GM12878 (cell line): ENCODE measurements at regions not wholly inside any gene's neighbourhood (a gene's known extent, or its start where the extent isn't known, plus 50 kb on each side); places are given as distances from the start of the nearest gene placed in this dataset.
"Not testable (repeated sequence)": the region's sequence is repeated elsewhere in the genome, so short reads cannot be mapped to it uniquely, and the experiment has no call there.

Experiments
- ATAC-seq: fragments of 200-7000 bp; cut with Tn5 transposase; 3 replicates; pipeline ENCODE4 v1.9.1; 2020; ENCODE audit warnings: mild to moderate bottlenecking, moderate library complexity
- BruUV-seq: library from RNA; stranded (reverse); fragments of 400-500 nt; replicated peaks from 2 replicates; lab custom pipeline; 2021; lab: Mats Ljungman, UMichigan
- CTCF ChIA-PET: fragments of 300-600 bp; sonication (Branson Sonifier 250); formaldehyde crosslinking; extraction: SDS; loops from one replicate; lab custom pipeline; 2021; ENCODE audit warnings: inconsistent platforms; lab: Yijun Ruan, JAX
- POLR2A ChIA-PET: fragments of 350-600 bp; formaldehyde crosslinking; extraction: SDS; loops from one replicate; lab custom pipeline; 2021; ENCODE audit warnings: inconsistent platforms; lab: Charles Lee
- RAD21 ChIA-PET: fragments of 300-600 bp; sonication (Branson Sonifier 250); formaldehyde crosslinking; loops from one replicate; lab custom pipeline; 2023; ENCODE audit warnings: antibody characterized with exemption; ENCODE audit not compliant: unreplicated experiment; lab: Charles Lee
- SMC1A ChIA-PET: fragments of 300-600 bp; sonication (Branson Sonifier 250); formaldehyde crosslinking; loops from one replicate; lab custom pipeline; 2023; ENCODE audit not compliant: unreplicated experiment, uncharacterized antibody; lab: Charles Lee
- DNase-seq: peaks from one replicate; pipeline ENCODE4 v3.0.0-alpha.2; 2011; ENCODE audit warnings: low read depth, low spot score
- FAIRE-seq: peaks from 3 replicates; lab custom pipeline; 2011; peaks lifted over from hg19 to GRCh38; lab: Jason Lieb, UNC
- H2AFZ ChIP-seq: 2 replicates; pipeline ENCODE4 v1.6.0; 2011; ENCODE audit warnings: low read depth, low read length, control low read depth; ENCODE audit not compliant: control insufficient read depth
- H3K27ac ChIP-seq: 2 replicates; pipeline ENCODE4 v1.5.1; 2011; ENCODE audit warnings: control low read depth; ENCODE audit not compliant: control insufficient read depth, insufficient read depth
- H3K27me3 ChIP-seq, 2 experiments: replicated peaks in 1 of 2; 2 replicates each; pipeline versions ENCODE4 v1.6.0 to v1.6.1; 2011; ENCODE audit warnings: low read length in 1 of 2; ENCODE audit not compliant: control insufficient read depth in 2 of 2, insufficient read depth in 2 of 2
- H3K36me3 ChIP-seq, 2 experiments: 2 replicates each; pipeline ENCODE4 v1.5.1; 2011; ENCODE audit warnings: low read length in 1 of 2; ENCODE audit not compliant: control insufficient read depth in 2 of 2, insufficient read depth in 2 of 2
- H3K4me1 ChIP-seq: 2 replicates; pipeline ENCODE4 v1.6.1; 2011; ENCODE audit warnings: mild to moderate bottlenecking, low read length, moderate library complexity, mixed read lengths; ENCODE audit not compliant: control insufficient read depth, insufficient read depth
- H3K4me2 ChIP-seq: 2 replicates; pipeline ENCODE4 v1.6.0; 2011; ENCODE audit warnings: control low read depth; ENCODE audit not compliant: control insufficient read depth, insufficient read depth
- H3K4me3 ChIP-seq: fragments of 200-600 bp; sonication (generic); 2 replicates; pipeline ENCODE4 v1.5.1; 2016
- H3K79me2 ChIP-seq: 2 replicates; pipeline ENCODE4 v1.6.0; 2011; ENCODE audit warnings: low read length; ENCODE audit not compliant: control insufficient read depth, insufficient read depth
- H3K9ac ChIP-seq: 2 replicates; pipeline ENCODE4 v1.8.0; 2011; ENCODE audit warnings: low read length, control low read depth, mixed read lengths; ENCODE audit not compliant: control insufficient read depth, insufficient read depth
- H3K9me3 ChIP-seq: replicated peaks from 3 replicates; pipeline ENCODE4 v1.5.1; 2011; ENCODE audit warnings: mild to moderate bottlenecking, low read length; ENCODE audit not compliant: control insufficient read depth, insufficient read depth
- H4K20me1 ChIP-seq: 2 replicates; pipeline ENCODE4 v1.6.0; 2011; ENCODE audit not compliant: control insufficient read depth, insufficient read depth
- ATF7 ChIP-seq: fragments of 450-650 bp; IDR thresholded peaks from 2 replicates; pipeline ENCODE4 v1.6.1; 2016; ENCODE audit warnings: low read depth, mild to moderate bottlenecking
- BCL11A ChIP-seq: IDR thresholded peaks from 2 replicates; pipeline ENCODE4 v1.6.1; 2011; ENCODE audit warnings: low read depth, low read length
- FOXK2 ChIP-seq: fragments of 450-650 bp; IDR thresholded peaks from 2 replicates; pipeline ENCODE4 v1.6.1; 2017; ENCODE audit warnings: mild to moderate bottlenecking, moderate library complexity
- MTA2 ChIP-seq: fragments of 450-650 bp; IDR thresholded peaks from 2 replicates; pipeline ENCODE4 v1.6.1; 2016; ENCODE audit warnings: low read depth, mild to moderate bottlenecking, moderate library complexity
- MXI1 ChIP-seq: fragments of 150-350 bp; IDR thresholded peaks from 2 replicates; pipeline ENCODE4 v1.6.1; 2011; ENCODE audit warnings: low read depth, mild to moderate bottlenecking, inconsistent platforms, low read length, improper control_type of control experiment
- PAX5 ChIP-seq: IDR thresholded peaks from 2 replicates; pipeline ENCODE4 v1.6.1; 2011; ENCODE audit warnings: low read depth, low read length, borderline replicate concordance
- SKIL ChIP-seq: fragments of 450-650 bp; IDR thresholded peaks from 2 replicates; pipeline ENCODE4 v1.6.1; 2017; ENCODE audit warnings: mild to moderate bottlenecking, low read depth, inconsistent platforms; ENCODE audit not compliant: poor library complexity, severe bottlenecking
- SUZ12 ChIP-seq: fragments of 200-600 bp; sonication (generic); IDR thresholded peaks from one replicate; pipeline ENCODE4 v1.6.1; 2018; ENCODE audit warnings: antibody characterized with exemption, mild to moderate bottlenecking; ENCODE audit not compliant: unreplicated experiment
- YBX1 ChIP-seq: fragments of 450-650 bp; IDR thresholded peaks from 2 replicates; pipeline ENCODE4 v1.6.1; 2016; ENCODE audit warnings: antibody characterized with exemption
- ZNF622 ChIP-seq: fragments of 450-650 bp; IDR thresholded peaks from 2 replicates; pipeline ENCODE4 v1.6.1; 2017; ENCODE audit warnings: mild to moderate bottlenecking, inconsistent platforms
- WGBS: methylation state at CpG from one replicate; pipeline ENCODE4 v1.1.6; 2016; ENCODE audit warnings: low lambda C conversion rate; ENCODE audit not compliant: insufficient replicate concordance, insufficient coverage; ENCODE audit errors: missing lambda C conversion rate; 5-methylcytosine and 5-hydroxymethylcytosine counted together
- in situ Hi-C: fragments of 300-500 bp; cut with MboI; formaldehyde crosslinking; loops from 9 replicates; pipeline ENCODE4 v1.14.3; 2018; ENCODE audit warnings: mixed read lengths
- intact Hi-C: fragments of 100-400 bp; cut with micrococcal nuclease; formaldehyde crosslinking; loops from one replicate; pipeline ENCODE4 v1.14.2; 2022; ENCODE audit not compliant: unreplicated experiment
- TF ChIP-seq, protein P1 (sequence below): IDR thresholded peaks from 2 replicates; pipeline ENCODE4 v1.6.1; 2012; ENCODE audit warnings: low read depth, low read length, improper control_type of control experiment

DNA sequence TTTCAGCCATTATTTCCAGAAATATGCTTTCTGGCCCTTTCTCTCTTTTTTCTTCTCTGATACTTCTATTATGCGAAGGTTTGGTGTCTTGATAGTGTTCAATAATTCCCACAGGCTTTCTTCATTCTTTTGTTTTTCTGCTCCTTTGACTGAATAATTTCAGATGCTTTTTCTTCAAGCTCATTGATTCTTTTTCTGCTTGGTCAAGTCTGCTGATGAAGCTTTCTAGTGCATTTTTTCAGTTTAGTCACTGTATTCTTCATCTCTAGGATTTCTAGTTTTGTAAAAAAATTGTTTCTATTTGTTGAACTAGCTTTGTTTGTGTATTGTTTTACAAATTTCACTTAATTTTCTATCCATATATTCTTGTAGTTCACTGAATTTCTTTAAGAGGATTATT lies 304.0 kb upstream of the TARS1 start (continued):
- TF ChIP-seq SKIL (no peak), YBX1 (no peak)

DNA sequence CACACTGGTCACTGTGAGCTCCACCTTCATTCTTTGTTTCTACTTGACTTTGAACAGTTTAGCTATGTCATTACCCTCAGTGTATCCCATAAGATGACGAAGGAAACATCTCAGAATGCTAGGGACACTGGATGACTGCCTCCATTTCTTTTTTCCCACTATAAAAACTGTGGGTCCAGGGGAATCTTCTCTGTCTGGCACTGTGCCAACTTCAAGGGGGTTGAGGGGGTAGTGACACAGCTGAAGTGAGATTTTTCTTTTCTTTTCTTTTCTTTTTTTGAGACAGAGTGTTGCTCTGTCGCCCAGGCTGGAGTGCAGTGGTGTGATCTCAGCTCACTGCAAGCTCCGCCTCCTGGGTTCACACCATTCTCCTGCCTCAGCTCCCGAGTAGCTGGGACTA lies 302.6 kb upstream of the TARS1 start:
- WGBS = 0% methylated on average over 2 of the region's 4 CpGs
- H3K9ac ChIP-seq, H3K27me3 ChIP-seq, POLR2A ChIA-PET, BruUV-seq, H3K9me3 ChIP-seq, ATAC-seq, DNase-seq, in situ Hi-C loops, H3K27ac ChIP-seq, H3K4me3 ChIP-seq, H2AFZ ChIP-seq, H3K79me2 ChIP-seq, H3K36me3 ChIP-seq, SMC1A ChIA-PET, FAIRE-seq, H4K20me1 ChIP-seq, H3K4me2 ChIP-seq, CTCF ChIA-PET, H3K4me1 ChIP-seq, intact Hi-C loops, RAD21 ChIA-PET: not testable (repeated sequence)

- no peak overlapping the region for H3K27ac ChIP-seq
- no peak overlapping the region for H3K9ac ChIP-seq
- FAIRE-seq (no peak), ATAC-seq (no peak), DNase-seq (no peak)
- no peaks in the 10 kb centered on the region for H3K9me3 ChIP-seq
- RAD21 ChIA-PET = no interaction called here
- H2AFZ ChIP-seq = no peak overlapping the region
- CTCF ChIA-PET = no interaction called here
- H4K20me1 ChIP-seq = no peaks in the 10 kb centered on the region
- H3K36me3 ChIP-seq = no peaks in the 10 kb centered on the region
- 7% methylated on average over 4 of the region's 4 CpGs for WGBS
- no peaks in the 10 kb centered on the region for H3K4me1 ChIP-seq
- no peak overlapping the region for H3K4me2 ChIP-seq
- in situ Hi-C loops (no loop called here), intact Hi-C loops (no loop called here)
- H3K4me3 ChIP-seq = no peak overlapping the region
- H3K27me3 ChIP-seq = no peaks in the 10 kb centered on the region
- H3K79me2 ChIP-seq = no peaks in the 10 kb centered on the region
- BruUV-seq = no TSS peak
- POLR2A ChIA-PET = no interaction called here
- SMC1A ChIA-PET = no interaction called here
- TF ChIP-seq MTA2 (no peak), YBX1 (no peak), PAX5 (no peak), ZNF622 (no peak), BCL11A (no peak), ATF7 (no peak), FOXK2 (no peak), SUZ12 (no peak), MXI1 (no peak)
- TF ChIP-seq, protein P1, sequence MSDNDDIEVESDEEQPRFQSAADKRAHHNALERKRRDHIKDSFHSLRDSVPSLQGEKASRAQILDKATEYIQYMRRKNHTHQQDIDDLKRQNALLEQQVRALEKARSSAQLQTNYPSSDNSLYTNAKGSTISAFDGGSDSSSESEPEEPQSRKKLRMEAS = no peak
Measured at GRCh38 chr5:33143405-33144123, 297.2 kb upstream of the TARS1 start.
